H1 (cell line): ENCODE measurements at regions not wholly inside any gene's neighbourhood (a gene's known extent, or its start where the extent isn't known, plus 50 kb on each side); places are given as distances from the start of the nearest gene placed in this dataset.

ENCODE experiments used
- EZH2 ChIP-seq: fragments of 200-600 bp; sonication (generic); IDR thresholded peaks from 2 replicates; pipeline ENCODE4 v1.7.1; 2012; ENCODE audit warnings: low read depth, mild to moderate bottlenecking, moderate library complexity, low read length, inconsistent platforms; ENCODE audit not compliant: severe bottlenecking
- HDAC2 ChIP-seq, 2 experiments: fragments of 300-600 bp in 1 of 2; sonication (generic) in 1 of 2; IDR thresholded peaks; 2 replicates each; pipeline ENCODE4 v1.6.1; 2011 to 2012; ENCODE audit warnings: low read depth in 2 of 2, low read length in 2 of 2, mild to moderate bottlenecking in 2 of 2, moderate library complexity in 2 of 2, borderline replicate concordance in 1 of 2, inconsistent platforms in 1 of 2
- KDM1A ChIP-seq: fragments of 200-600, 300-600 bp; sonication (generic); IDR thresholded peaks from 2 replicates; pipeline ENCODE4 v1.7.1; 2016; ENCODE audit warnings: mild to moderate bottlenecking, low read length, borderline replicate concordance
- RNF2 ChIP-seq: fragments of 200-900, 300-1000 bp; sonication (generic); IDR thresholded peaks from 2 replicates; pipeline ENCODE4 v1.7.1; 2016; ENCODE audit warnings: borderline replicate concordance, low read depth, mild to moderate bottlenecking, antibody characterized with exemption, low read length; ENCODE audit not compliant: poor library complexity, severe bottlenecking; ENCODE audit errors: missing control alignments
- TF ChIP-seq, protein P1 (sequence below): IDR thresholded peaks from 2 replicates; pipeline ENCODE4 v1.6.1; 2012; ENCODE audit warnings: inconsistent platforms
- TF ChIP-seq, protein P2 (sequence below): IDR thresholded peaks from 2 replicates; pipeline ENCODE4 v1.6.1; 2012; ENCODE audit warnings: inconsistent platforms
- TF ChIP-seq, protein P3 (sequence below), 3 experiments: IDR thresholded peaks; 1 replicate in 2 of 3; 2 replicates in 1 of 3; pipeline versions ENCODE4 v1.5.1 to v1.6.1; 2011; ENCODE audit warnings: low read length in 3 of 3, mild to moderate bottlenecking in 3 of 3, inconsistent platforms in 2 of 3, low read depth in 1 of 3, moderate library complexity in 1 of 3; ENCODE audit not compliant: insufficient read depth in 1 of 3; ENCODE audit errors: control extremely low read depth in 1 of 3

DNA sequence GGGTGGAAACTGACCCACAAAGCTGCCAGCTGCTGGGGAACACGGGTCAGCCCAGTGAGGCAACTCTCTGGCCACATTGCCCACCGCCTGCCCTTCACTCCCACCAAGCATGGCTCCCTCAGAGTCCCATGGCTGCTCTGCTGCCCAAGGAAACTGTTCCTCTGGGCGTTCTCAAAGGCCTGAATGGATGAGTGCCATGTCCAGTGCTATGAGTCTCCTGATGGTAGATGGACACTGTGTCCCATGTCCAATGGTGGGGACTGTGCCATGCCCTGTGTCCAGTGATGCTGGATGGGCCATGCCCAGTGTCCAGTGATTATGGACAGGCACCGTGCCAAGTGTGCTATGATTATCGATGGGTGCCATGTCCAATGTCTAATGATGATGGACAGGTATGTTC is 88.8 kb downstream of the ANKRD10 start:
- TF ChIP-seq, protein P1, sequence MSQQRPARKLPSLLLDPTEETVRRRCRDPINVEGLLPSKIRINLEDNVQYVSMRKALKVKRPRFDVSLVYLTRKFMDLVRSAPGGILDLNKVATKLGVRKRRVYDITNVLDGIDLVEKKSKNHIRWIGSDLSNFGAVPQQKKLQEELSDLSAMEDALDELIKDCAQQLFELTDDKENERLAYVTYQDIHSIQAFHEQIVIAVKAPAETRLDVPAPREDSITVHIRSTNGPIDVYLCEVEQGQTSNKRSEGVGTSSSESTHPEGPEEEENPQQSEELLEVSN: no peak
- no peak for TF ChIP-seq EZH2
- no peak for TF ChIP-seq RNF2
- TF ChIP-seq KDM1A: no peak
- no peak for TF ChIP-seq HDAC2 (IDR thresholded peaks at IDR 0.05; ENCODE audit: borderline replicate concordance in 1 of 2, low read depth in 2 of 2, low read length in 2 of 2)
- TF ChIP-seq, protein P2, sequence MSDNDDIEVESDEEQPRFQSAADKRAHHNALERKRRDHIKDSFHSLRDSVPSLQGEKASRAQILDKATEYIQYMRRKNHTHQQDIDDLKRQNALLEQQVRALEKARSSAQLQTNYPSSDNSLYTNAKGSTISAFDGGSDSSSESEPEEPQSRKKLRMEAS: no peak
- TF ChIP-seq, protein P3, sequence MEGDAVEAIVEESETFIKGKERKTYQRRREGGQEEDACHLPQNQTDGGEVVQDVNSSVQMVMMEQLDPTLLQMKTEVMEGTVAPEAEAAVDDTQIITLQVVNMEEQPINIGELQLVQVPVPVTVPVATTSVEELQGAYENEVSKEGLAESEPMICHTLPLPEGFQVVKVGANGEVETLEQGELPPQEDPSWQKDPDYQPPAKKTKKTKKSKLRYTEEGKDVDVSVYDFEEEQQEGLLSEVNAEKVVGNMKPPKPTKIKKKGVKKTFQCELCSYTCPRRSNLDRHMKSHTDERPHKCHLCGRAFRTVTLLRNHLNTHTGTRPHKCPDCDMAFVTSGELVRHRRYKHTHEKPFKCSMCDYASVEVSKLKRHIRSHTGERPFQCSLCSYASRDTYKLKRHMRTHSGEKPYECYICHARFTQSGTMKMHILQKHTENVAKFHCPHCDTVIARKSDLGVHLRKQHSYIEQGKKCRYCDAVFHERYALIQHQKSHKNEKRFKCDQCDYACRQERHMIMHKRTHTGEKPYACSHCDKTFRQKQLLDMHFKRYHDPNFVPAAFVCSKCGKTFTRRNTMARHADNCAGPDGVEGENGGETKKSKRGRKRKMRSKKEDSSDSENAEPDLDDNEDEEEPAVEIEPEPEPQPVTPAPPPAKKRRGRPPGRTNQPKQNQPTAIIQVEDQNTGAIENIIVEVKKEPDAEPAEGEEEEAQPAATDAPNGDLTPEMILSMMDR (IDR thresholded peaks at IDR 0.05; ENCODE audit: control extremely low read depth in 1 of 3, insufficient read depth in 1 of 3, low read depth in 1 of 3, low read length in 3 of 3): no peak
